ENCODE measurements at regions not wholly inside any gene's neighbourhood (a gene's known extent, or its start where the extent isn't known, plus 50 kb on each side); places are given as distances from the start of the nearest gene placed in this dataset.

- H3K9me2 ChIP-seq (replicated peaks; ENCODE audit: insufficient read depth): no peaks in the 10 kb centered on the region
- no peak for DNase-seq (ENCODE audit: low spot score)
- TF ChIP-seq EZH2 (IDR thresholded peaks at IDR 0.05; ENCODE audit: borderline replicate concordance) (no peak), EZH2phosphoT487 (IDR thresholded peaks at IDR 0.05; ENCODE audit: low read depth, severe bottlenecking, unreplicated experiment) (no peak), CTCF (IDR thresholded peaks at IDR 0.05; ENCODE audit: poor library complexity) (no peak)
- no peaks in the 10 kb centered on the region for H3K79me2 ChIP-seq
- no peaks in the 10 kb centered on the region for H3K36me3 ChIP-seq (replicated peaks; ENCODE audit: insufficient read depth, low read depth)
- peaks cover 4% of the 10 kb centered on the region for H3K4me1 ChIP-seq (ENCODE audit: insufficient read depth)
- H3K4me2 ChIP-seq: no peak overlapping the region
- H3K9me3 ChIP-seq (ENCODE audit: low read depth): no peaks in the 10 kb centered on the region
- no peak overlapping the region for H2AFZ ChIP-seq
- H3K27me3 ChIP-seq: no peaks in the 10 kb centered on the region
- WGBS (ENCODE audit: low lambda C conversion rate, missing lambda C conversion rate): 76% methylated on average over 2 of the region's 2 CpGs
- no peak overlapping the region for H3K27ac ChIP-seq
- no peak overlapping the region for H3K4me3 ChIP-seq
- no peaks in the 10 kb centered on the region for H4K20me1 ChIP-seq (ENCODE audit: insufficient read depth, poor library complexity, severe bottlenecking)
Observed at GRCh38 chr15:50824514-50824913, 59.0 kb upstream of the SPPL2A start.

- Histone ChIP-seq H4K20me1 (ENCODE audit: insufficient read depth, poor library complexity, severe bottlenecking) (no peaks in the 10 kb centered on the region), H2AFZ (no peak overlapping the region), H3K9me3 (ENCODE audit: low read depth) (no peaks in the 10 kb centered on the region), H3K4me2 (no peak overlapping the region), H3K36me3 (replicated peaks; ENCODE audit: insufficient read depth, low read depth) (no peaks in the 10 kb centered on the region), H3K27me3 (no peaks in the 10 kb centered on the region), H3K79me2 (no peaks in the 10 kb centered on the region), H3K9me2 (replicated peaks; ENCODE audit: insufficient read depth) (no peaks in the 10 kb centered on the region), H3K4me3 (no peak overlapping the region), H3K4me1 (ENCODE audit: insufficient read depth) (no peaks in the 10 kb centered on the region), H3K27ac (no peak overlapping the region)
- no peak for DNase-seq (ENCODE audit: low spot score)
- 54% methylated on average over 3 of the region's 3 CpGs for WGBS (ENCODE audit: low lambda C conversion rate, missing lambda C conversion rate)
- no peak for TF ChIP-seq EZH2phosphoT487 (IDR thresholded peaks at IDR 0.05; ENCODE audit: low read depth, severe bottlenecking, unreplicated experiment)
- no peak for TF ChIP-seq EZH2 (IDR thresholded peaks at IDR 0.05; ENCODE audit: borderline replicate concordance)
- TF ChIP-seq CTCF (IDR thresholded peaks at IDR 0.05; ENCODE audit: poor library complexity): no peak
Observed at GRCh38 chr15:50823281-50823680, 57.8 kb upstream of the SPPL2A start.

GRCh38 chr15:50821476-50821875 is 56.0 kb upstream of the SPPL2A start:
- H3K4me2 ChIP-seq: no peak overlapping the region
- no peak overlapping the region for H3K4me3 ChIP-seq
- H3K9me3 ChIP-seq (ENCODE audit: low read depth): no peaks in the 10 kb centered on the region
- H3K27ac ChIP-seq: no peak overlapping the region
- no peaks in the 10 kb centered on the region for H3K4me1 ChIP-seq (ENCODE audit: insufficient read depth)
- H3K27me3 ChIP-seq: no peaks in the 10 kb centered on the region
- H4K20me1 ChIP-seq (ENCODE audit: insufficient read depth, poor library complexity, severe bottlenecking): no peaks in the 10 kb centered on the region
- H3K9me2 ChIP-seq (replicated peaks; ENCODE audit: insufficient read depth): no peaks in the 10 kb centered on the region
- no peak for DNase-seq (ENCODE audit: low spot score)
- H2AFZ ChIP-seq: no peak overlapping the region
- H3K79me2 ChIP-seq: no peaks in the 10 kb centered on the region
- H3K36me3 ChIP-seq (replicated peaks; ENCODE audit: insufficient read depth, low read depth): no peaks in the 10 kb centered on the region
- WGBS (ENCODE audit: low lambda C conversion rate, missing lambda C conversion rate): 93% methylated on average over 3 of the region's 3 CpGs
- no peak for TF ChIP-seq CTCF (IDR thresholded peaks at IDR 0.05; ENCODE audit: poor library complexity)
- no peak for TF ChIP-seq EZH2 (IDR thresholded peaks at IDR 0.05; ENCODE audit: borderline replicate concordance)
- no peak for TF ChIP-seq EZH2phosphoT487 (IDR thresholded peaks at IDR 0.05; ENCODE audit: low read depth, severe bottlenecking, unreplicated experiment)

Data from hepatocyte (in vitro differentiated cells).